ENCODE measurements at regions not wholly inside any gene's neighbourhood (a gene's known extent, or its start where the extent isn't known, plus 50 kb on each side); places are given as distances from the start of the nearest gene placed in this dataset.

DNA sequence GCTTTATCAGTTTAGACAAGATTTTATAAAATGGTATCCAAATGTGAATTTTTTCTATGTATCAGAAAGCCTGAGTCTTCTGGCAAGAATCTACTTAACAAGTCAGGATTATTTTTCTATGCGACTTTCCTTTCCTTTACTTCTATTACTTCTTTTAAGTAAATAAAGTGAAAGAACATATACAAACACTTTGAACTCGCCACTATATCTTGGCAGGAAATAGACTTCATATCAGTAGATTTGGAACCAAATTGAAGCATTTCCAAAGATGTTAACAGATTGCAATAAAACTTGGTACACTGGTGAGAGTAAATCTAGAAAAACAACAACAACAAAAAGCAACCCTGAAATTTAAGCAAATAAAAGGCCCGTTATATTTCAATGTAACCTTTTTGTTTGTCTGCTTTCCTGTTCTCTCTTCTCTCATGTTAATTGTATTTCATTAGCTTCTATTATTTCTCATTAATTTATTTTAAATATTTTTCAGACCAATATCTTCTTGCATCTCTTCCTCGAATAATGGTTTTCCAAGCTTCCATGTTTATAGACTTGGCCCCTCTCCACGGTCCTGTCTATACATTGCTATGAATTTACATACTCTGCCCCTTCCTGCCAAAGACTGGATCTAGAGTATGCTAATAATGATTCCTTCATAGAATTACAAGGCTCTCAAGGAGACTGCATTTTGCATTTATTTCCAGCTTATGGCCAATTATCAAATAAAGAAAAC is 843.6 kb downstream of the ADGRL2 start:
- H3K4me3 ChIP-seq (ENCODE audit: low read length in 2 of 2): no peak overlapping the region
- H3K4ac ChIP-seq (ENCODE audit: low read length): no peak overlapping the region
- no peak overlapping the region for H2AK5ac ChIP-seq (ENCODE audit: low read depth, low read length)
- H3K4me2 ChIP-seq (ENCODE audit: insufficient read depth, low read length, poor library complexity, severe bottlenecking): no peak overlapping the region
- no peak overlapping the region for H4K8ac ChIP-seq (ENCODE audit: low read depth, low read length)
- no peak overlapping the region for H3K18ac ChIP-seq (ENCODE audit: low read length)
- no peak overlapping the region for H2BK5ac ChIP-seq (ENCODE audit: low read length)
- DNase-seq (ENCODE audit: low spot score): no peak
- no peaks in the 10 kb centered on the region for H3K27me3 ChIP-seq (ENCODE audit: control insufficient read depth in 3 of 3, insufficient read depth in 3 of 3, low read depth in 1 of 3, low read length in 3 of 3)
- H3K9me3 ChIP-seq (replicated peaks in 1 of 2; ENCODE audit: control insufficient read depth in 2 of 2, insufficient read depth in 1 of 2, low read depth in 1 of 2, low read length in 2 of 2): no peaks in the 10 kb centered on the region
- no peak overlapping the region for H2BK120ac ChIP-seq (ENCODE audit: low read depth, low read length)
- H3K9ac ChIP-seq (ENCODE audit: low read depth, low read length, poor library complexity): no peak overlapping the region
- H2AFZ ChIP-seq (ENCODE audit: low read length): no peak overlapping the region
- H3K14ac ChIP-seq (ENCODE audit: low read length): no peak overlapping the region
- H2BK12ac ChIP-seq (ENCODE audit: low read length): no peak overlapping the region
- no peak overlapping the region for H3K23ac ChIP-seq (ENCODE audit: low read depth, low read length, poor library complexity)
- H3K36me3 ChIP-seq (replicated peaks in 1 of 2; ENCODE audit: control insufficient read depth in 2 of 2, insufficient read depth in 2 of 2, low read length in 2 of 2): no peaks in the 10 kb centered on the region
- H3K79me1 ChIP-seq (ENCODE audit: low read depth, low read length): no peaks in the 10 kb centered on the region
- H3K27ac ChIP-seq (replicated peaks; ENCODE audit: low read length): no peak overlapping the region
- H3K4me1 ChIP-seq (ENCODE audit: control insufficient read depth in 2 of 2, insufficient read depth in 1 of 2, low read depth in 1 of 2, low read length in 2 of 2): peaks cover 0 to 7% of the 10 kb centered on the region in 2 donors
- H2BK15ac ChIP-seq (ENCODE audit: low read length): no peak overlapping the region
- no CpG with 5 or more reads among the region's 5 CpGs for WGBS, 2 donors (ENCODE audit: extremely low coverage in 2 of 2, insufficient read length in 2 of 2, insufficient replicate concordance in 1 of 2)
- no peak overlapping the region for H4K91ac ChIP-seq (ENCODE audit: low read depth, low read length, poor library complexity)

DNA sequence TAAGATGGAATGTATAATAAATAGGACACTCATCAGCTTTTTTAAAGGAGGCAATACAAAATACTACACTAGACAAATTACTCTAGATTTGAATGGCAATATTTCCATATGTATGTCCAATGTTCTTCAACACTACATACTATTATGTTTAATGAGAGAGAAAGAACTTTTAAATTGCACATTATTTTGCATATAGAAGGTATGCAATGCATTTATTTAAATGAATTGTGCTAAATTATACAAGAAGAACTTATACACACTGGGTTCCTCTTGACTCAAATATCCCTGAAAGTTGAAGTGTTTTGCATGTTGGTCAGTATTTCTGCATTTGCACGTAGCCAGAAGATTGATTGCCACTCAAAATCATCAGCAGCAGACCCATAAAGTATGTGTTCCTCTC is 839.6 kb downstream of the ADGRL2 start:
- H2BK12ac ChIP-seq (ENCODE audit: low read length): no peak overlapping the region

DNA sequence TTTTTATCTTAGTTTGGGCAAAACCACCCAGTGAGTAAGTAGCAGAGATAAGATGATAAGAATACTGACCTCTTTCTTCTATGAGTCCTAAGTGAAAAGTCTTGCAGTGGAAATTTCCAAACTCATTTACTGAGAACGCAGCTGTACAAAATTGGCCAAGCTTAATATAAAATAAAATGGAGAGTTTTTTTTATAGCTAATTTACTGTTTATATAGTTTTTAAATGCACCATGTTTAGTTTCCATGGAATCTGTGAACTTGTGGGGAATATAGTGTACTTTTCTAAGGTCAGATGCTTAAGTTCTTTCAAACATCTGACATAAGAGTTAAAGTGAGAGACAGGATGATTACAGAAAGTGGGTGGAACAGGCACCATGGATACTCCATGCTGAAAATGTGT is 833.5 kb downstream of the ADGRL2 start:
- Histone ChIP-seq H3K4me3 (ENCODE audit: low read length in 2 of 2) (no peak overlapping the region), H3K4me1 (ENCODE audit: control insufficient read depth in 2 of 2, insufficient read depth in 1 of 2, low read depth in 1 of 2, low read length in 2 of 2) (no peaks in the 10 kb centered on the region), H2AFZ (ENCODE audit: low read length) (no peak overlapping the region), H3K14ac (ENCODE audit: low read length) (no peak overlapping the region), H2AK5ac (ENCODE audit: low read depth, low read length) (no peak overlapping the region), H3K23ac (ENCODE audit: low read depth, low read length, poor library complexity) (no peak overlapping the region), H2BK12ac (ENCODE audit: low read length) (no peak overlapping the region), H3K27ac (replicated peaks; ENCODE audit: low read length) (no peak overlapping the region), H3K27me3 (ENCODE audit: control insufficient read depth in 3 of 3, insufficient read depth in 3 of 3, low read depth in 1 of 3, low read length in 3 of 3) (no peaks in the 10 kb centered on the region), H4K91ac (ENCODE audit: low read depth, low read length, poor library complexity) (no peak overlapping the region), H3K9ac (ENCODE audit: low read depth, low read length, poor library complexity) (no peak overlapping the region), H4K8ac (ENCODE audit: low read depth, low read length) (no peak overlapping the region), H3K4ac (ENCODE audit: low read length) (no peak overlapping the region), H3K18ac (ENCODE audit: low read length) (no peak overlapping the region), H3K9me3 (replicated peaks in 1 of 2; ENCODE audit: control insufficient read depth in 2 of 2, insufficient read depth in 1 of 2, low read depth in 1 of 2, low read length in 2 of 2) (no peaks in the 10 kb centered on the region), H2BK120ac (ENCODE audit: low read depth, low read length) (no peak overlapping the region), H2BK5ac (ENCODE audit: low read length) (no peak overlapping the region), H3K79me1 (ENCODE audit: low read depth, low read length) (no peaks in the 10 kb centered on the region), H2BK15ac (ENCODE audit: low read length) (no peak overlapping the region), H3K36me3 (replicated peaks in 1 of 2; ENCODE audit: control insufficient read depth in 2 of 2, insufficient read depth in 2 of 2, low read length in 2 of 2) (no peaks in the 10 kb centered on the region), H3K4me2 (ENCODE audit: insufficient read depth, low read length, poor library complexity, severe bottlenecking) (no peak overlapping the region)
- no peak for DNase-seq (ENCODE audit: low spot score)
- WGBS, 2 donors (ENCODE audit: extremely low coverage in 2 of 2, insufficient read length in 2 of 2, insufficient replicate concordance in 1 of 2): no CpG with 5 or more reads among the region's 1 CpG

More for the DNA sequence above, 839.6 kb downstream of the ADGRL2 start:
- Histone ChIP-seq H3K4me1 (ENCODE audit: control insufficient read depth in 2 of 2, insufficient read depth in 1 of 2, low read depth in 1 of 2, low read length in 2 of 2) (no peaks in the 10 kb centered on the region), H2BK5ac (ENCODE audit: low read length) (no peak overlapping the region), H2AFZ (ENCODE audit: low read length) (no peak overlapping the region), H3K4ac (ENCODE audit: low read length) (no peak overlapping the region), H3K9me3 (replicated peaks in 1 of 2; ENCODE audit: control insufficient read depth in 2 of 2, insufficient read depth in 1 of 2, low read depth in 1 of 2, low read length in 2 of 2) (no peaks in the 10 kb centered on the region), H4K91ac (ENCODE audit: low read depth, low read length, poor library complexity) (no peak overlapping the region), H3K79me1 (ENCODE audit: low read depth, low read length) (no peaks in the 10 kb centered on the region), H3K4me3 (ENCODE audit: low read length in 2 of 2) (no peak overlapping the region), H3K27me3 (ENCODE audit: control insufficient read depth in 3 of 3, insufficient read depth in 3 of 3, low read depth in 1 of 3, low read length in 3 of 3) (no peaks in the 10 kb centered on the region), H3K36me3 (replicated peaks in 1 of 2; ENCODE audit: control insufficient read depth in 2 of 2, insufficient read depth in 2 of 2, low read length in 2 of 2) (no peaks in the 10 kb centered on the region), H3K23ac (ENCODE audit: low read depth, low read length, poor library complexity) (no peak overlapping the region), H3K18ac (ENCODE audit: low read length) (no peak overlapping the region), H3K9ac (ENCODE audit: low read depth, low read length, poor library complexity) (no peak overlapping the region), H3K4me2 (ENCODE audit: insufficient read depth, low read length, poor library complexity, severe bottlenecking) (no peak overlapping the region), H2AK5ac (ENCODE audit: low read depth, low read length) (no peak overlapping the region), H3K14ac (ENCODE audit: low read length) (no peak overlapping the region), H2BK15ac (ENCODE audit: low read length) (no peak overlapping the region), H4K8ac (ENCODE audit: low read depth, low read length) (no peak overlapping the region), H2BK120ac (ENCODE audit: low read depth, low read length) (no peak overlapping the region), H3K27ac (replicated peaks; ENCODE audit: low read length) (no peak overlapping the region)
- WGBS, 2 donors (ENCODE audit: extremely low coverage in 2 of 2, insufficient read length in 2 of 2, insufficient replicate concordance in 1 of 2): no CpG with 5 or more reads among the region's 1 CpG
- DNase-seq (ENCODE audit: low spot score): no peak

DNA sequence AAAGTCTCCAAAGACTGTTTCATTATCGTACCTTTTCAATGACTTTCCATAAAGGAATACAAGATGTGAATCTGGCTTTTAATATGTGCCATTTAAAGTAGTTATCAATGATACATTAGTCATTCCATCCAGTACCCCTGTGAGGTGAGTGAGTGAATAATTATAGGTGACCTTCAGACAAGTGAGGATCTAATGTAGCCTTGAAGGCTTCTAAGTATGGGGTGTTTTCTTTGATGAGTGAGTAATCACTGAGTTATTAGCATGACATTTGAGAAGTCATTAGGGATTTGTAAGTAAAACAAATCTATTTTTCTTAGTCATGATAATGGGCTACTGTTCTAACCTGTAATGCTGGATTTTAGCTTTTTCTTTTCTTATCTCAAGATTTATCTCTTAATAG is 831.4 kb downstream of the ADGRL2 start:
- no peak overlapping the region for H3K4ac ChIP-seq (ENCODE audit: low read length)

More for the DNA sequence above, 831.4 kb downstream of the ADGRL2 start:
- no peak overlapping the region for H3K27ac ChIP-seq (replicated peaks; ENCODE audit: low read length)
- H3K27me3 ChIP-seq (ENCODE audit: control insufficient read depth in 3 of 3, insufficient read depth in 3 of 3, low read depth in 1 of 3, low read length in 3 of 3): no peaks in the 10 kb centered on the region
- H3K79me1 ChIP-seq (ENCODE audit: low read depth, low read length): no peaks in the 10 kb centered on the region
- H3K36me3 ChIP-seq (replicated peaks in 1 of 2; ENCODE audit: control insufficient read depth in 2 of 2, insufficient read depth in 2 of 2, low read length in 2 of 2): no peaks in the 10 kb centered on the region
- H4K91ac ChIP-seq (ENCODE audit: low read depth, low read length, poor library complexity): no peak overlapping the region
- H3K9me3 ChIP-seq (replicated peaks in 1 of 2; ENCODE audit: control insufficient read depth in 2 of 2, insufficient read depth in 1 of 2, low read depth in 1 of 2, low read length in 2 of 2): no peaks in the 10 kb centered on the region
- H4K8ac ChIP-seq (ENCODE audit: low read depth, low read length): no peak overlapping the region
- H2AFZ ChIP-seq (ENCODE audit: low read length): no peak overlapping the region
- no peak overlapping the region for H3K4me2 ChIP-seq (ENCODE audit: insufficient read depth, low read length, poor library complexity, severe bottlenecking)
- no peak overlapping the region for H2BK15ac ChIP-seq (ENCODE audit: low read length)
- H3K23ac ChIP-seq (ENCODE audit: low read depth, low read length, poor library complexity): no peak overlapping the region
- no peak for DNase-seq (ENCODE audit: low spot score)
- no peak overlapping the region for H3K14ac ChIP-seq (ENCODE audit: low read length)
- WGBS, 2 donors (ENCODE audit: extremely low coverage in 2 of 2, insufficient read length in 2 of 2, insufficient replicate concordance in 1 of 2): no CpG with 5 or more reads among the region's 1 CpG
- no peak overlapping the region for H3K9ac ChIP-seq (ENCODE audit: low read depth, low read length, poor library complexity)
- no peak overlapping the region for H3K18ac ChIP-seq (ENCODE audit: low read length)
- H3K4me1 ChIP-seq (ENCODE audit: control insufficient read depth in 2 of 2, insufficient read depth in 1 of 2, low read depth in 1 of 2, low read length in 2 of 2): no peaks in the 10 kb centered on the region
- H2BK12ac ChIP-seq (ENCODE audit: low read length): no peak overlapping the region
- H2BK5ac ChIP-seq (ENCODE audit: low read length): no peak overlapping the region
- H2BK120ac ChIP-seq (ENCODE audit: low read depth, low read length): no peak overlapping the region
- H2AK5ac ChIP-seq (ENCODE audit: low read depth, low read length): no peak overlapping the region
- H3K4me3 ChIP-seq (ENCODE audit: low read length in 2 of 2): no peak overlapping the region
